GM06990 (cell line): ENCODE measurements at regions not wholly inside any gene's neighbourhood (a gene's known extent, or its start where the extent isn't known, plus 50 kb on each side); places are given as distances from the start of the nearest gene placed in this dataset.

ENCODE experiments used
- DNase-seq: peaks from one replicate; pipeline ENCODE4 v3.0.0-alpha.2; 2011; ENCODE audit not compliant: insufficient read length; ENCODE audit errors: extremely low read depth
- H3K27me3 ChIP-seq: replicated peaks from 2 replicates; pipeline ENCODE4 v1.6.0; 2011; ENCODE audit warnings: low read length; ENCODE audit not compliant: control insufficient read depth, insufficient read depth
- H3K36me3 ChIP-seq: 2 replicates; pipeline ENCODE4 v1.5.1; 2011; ENCODE audit warnings: low read length; ENCODE audit not compliant: control insufficient read depth, insufficient read depth
- H3K4me3 ChIP-seq: replicated peaks from 2 replicates; pipeline ENCODE4 v1.5.1; 2011; ENCODE audit warnings: low read depth, mild to moderate bottlenecking, control low read depth, low read length
- TF ChIP-seq, protein P1 (sequence below): IDR thresholded peaks from 2 replicates; pipeline ENCODE4 v1.5.1; 2011; ENCODE audit warnings: low read length, control low read depth, mild to moderate bottlenecking, inconsistent platforms; ENCODE audit not compliant: insufficient read depth, poor library complexity, severe bottlenecking

DNA sequence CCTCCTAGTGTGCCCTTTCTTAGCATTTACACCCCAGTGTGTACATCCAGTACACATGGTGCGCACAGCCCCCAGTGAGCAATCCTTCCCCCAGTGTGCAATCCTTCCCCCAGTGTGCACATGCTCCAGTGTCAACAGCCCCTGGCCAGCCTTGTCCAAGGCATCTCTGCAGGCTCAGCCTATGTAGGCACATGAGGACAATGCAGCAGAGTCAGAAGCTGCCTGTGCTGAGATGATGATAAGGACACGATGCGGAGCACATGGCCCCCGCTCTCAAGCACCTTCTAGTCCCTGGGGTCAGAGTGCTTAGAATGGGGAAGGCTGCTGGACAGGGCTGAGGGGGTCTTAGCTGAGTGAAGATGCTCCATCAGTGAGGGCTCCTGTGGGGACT lies 69.8 kb downstream of the GADD45G start:
- Histone ChIP-seq H3K4me3 (no peak overlapping the region), H3K36me3 (no peaks in the 10 kb centered on the region), H3K27me3 (no peaks in the 10 kb centered on the region; the same call in 1 of the 2 replicates)
- no peak for DNase-seq
- TF ChIP-seq, protein P1, sequence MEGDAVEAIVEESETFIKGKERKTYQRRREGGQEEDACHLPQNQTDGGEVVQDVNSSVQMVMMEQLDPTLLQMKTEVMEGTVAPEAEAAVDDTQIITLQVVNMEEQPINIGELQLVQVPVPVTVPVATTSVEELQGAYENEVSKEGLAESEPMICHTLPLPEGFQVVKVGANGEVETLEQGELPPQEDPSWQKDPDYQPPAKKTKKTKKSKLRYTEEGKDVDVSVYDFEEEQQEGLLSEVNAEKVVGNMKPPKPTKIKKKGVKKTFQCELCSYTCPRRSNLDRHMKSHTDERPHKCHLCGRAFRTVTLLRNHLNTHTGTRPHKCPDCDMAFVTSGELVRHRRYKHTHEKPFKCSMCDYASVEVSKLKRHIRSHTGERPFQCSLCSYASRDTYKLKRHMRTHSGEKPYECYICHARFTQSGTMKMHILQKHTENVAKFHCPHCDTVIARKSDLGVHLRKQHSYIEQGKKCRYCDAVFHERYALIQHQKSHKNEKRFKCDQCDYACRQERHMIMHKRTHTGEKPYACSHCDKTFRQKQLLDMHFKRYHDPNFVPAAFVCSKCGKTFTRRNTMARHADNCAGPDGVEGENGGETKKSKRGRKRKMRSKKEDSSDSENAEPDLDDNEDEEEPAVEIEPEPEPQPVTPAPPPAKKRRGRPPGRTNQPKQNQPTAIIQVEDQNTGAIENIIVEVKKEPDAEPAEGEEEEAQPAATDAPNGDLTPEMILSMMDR = no peak

DNA sequence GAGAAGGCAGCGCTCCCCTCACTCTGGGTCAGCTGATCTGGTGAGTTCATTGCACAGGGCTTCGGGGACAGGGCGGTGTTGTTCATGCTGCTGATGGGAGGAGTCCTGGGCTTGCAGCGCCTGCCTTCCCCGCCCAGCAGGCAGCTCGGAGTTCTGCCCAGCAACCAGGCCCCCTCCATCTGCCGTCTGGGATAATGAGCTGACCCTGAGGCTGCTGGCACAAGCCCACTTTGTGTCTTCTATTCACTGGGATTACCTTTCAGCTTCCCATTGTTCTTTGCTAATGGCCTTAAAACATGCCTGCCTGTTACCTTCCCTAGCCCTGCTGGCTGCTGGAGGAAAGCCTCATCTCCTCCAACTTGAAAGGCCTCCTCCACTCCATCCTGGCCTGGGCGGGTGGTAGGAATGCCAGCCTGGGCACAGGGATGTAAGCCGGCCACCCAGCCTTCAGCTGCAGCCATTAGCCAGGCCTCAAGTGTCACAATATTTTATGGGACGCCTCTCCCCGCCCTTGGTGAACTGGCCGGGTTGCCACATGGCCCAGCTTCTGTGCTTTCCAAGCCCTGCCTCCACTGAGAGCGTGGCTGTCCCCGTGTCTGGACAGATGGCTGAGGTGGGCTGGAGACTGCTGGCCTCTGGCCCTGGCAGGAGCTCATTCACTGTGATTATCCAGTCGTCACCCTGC lies 70.4 kb downstream of the GADD45G start:
- Histone ChIP-seq H3K4me3 (no peak overlapping the region), H3K36me3 (no peaks in the 10 kb centered on the region), H3K27me3 (no peaks in the 10 kb centered on the region; the same call in 1 of the 2 replicates)
- TF ChIP-seq, protein P1 = no peak
- no peak for DNase-seq

DNA sequence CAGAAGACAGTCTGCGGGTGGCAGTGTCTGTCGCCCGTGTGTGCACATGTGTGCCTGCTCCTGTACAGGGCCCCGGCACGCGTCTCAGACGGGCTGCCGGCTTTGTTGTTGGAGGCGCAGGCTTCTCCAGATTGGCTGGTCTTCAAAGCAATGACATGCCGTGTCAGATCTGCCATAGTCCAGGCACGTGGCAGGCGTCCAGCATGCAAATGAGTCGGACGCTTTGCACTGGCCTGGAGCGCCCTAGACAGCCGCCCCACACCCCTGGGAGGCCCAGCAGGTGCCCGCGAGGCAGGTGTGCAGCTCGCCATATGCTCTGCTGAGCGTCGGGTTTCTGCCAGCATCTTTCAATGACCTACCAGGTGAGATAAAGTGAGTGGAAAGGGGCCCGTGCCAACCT lies 71.5 kb downstream of the GADD45G start:
- TF ChIP-seq, protein P1 = no peak
- DNase-seq = no peak
- H3K27me3 ChIP-seq = no peaks in the 10 kb centered on the region; the same call in 1 of the 2 replicates

DNA sequence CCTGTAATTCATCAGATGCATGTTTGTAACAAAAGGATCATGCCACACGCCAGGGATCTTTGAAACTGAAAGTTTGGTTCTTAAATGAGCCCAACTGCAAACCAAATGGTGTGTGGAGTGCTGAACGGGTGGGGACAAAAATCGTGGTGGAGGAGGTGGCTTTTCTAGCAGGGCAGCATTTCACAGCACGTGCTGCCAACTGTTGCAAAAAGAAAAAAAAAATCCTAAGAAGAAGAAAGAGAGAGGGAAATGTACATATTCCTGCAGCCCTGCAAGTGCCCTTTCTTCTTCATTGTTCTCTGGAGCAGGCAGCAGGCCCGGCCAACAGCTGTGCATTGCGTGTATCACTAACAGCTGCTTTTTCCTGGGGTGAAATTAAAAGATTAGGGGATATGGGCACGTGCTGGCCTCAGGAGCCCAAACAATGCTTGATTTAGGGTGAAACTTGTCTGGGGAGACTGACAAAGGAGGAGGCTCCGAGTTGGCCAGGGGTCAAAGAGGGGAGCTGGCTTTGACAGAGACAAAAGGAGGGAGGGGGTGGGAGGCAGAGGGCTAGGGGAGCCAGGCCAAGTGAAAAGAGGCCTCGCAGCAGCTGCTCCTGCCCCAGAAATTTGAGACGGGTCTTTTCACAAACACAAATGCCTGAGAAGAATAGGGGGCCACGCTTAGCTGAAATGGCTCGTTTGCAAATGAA lies 73.0 kb downstream of the GADD45G start:
- Histone ChIP-seq H3K36me3 (no peaks in the 10 kb centered on the region), H3K4me3 (no peak overlapping the region), H3K27me3 (no peaks in the 10 kb centered on the region; the same call in 1 of the 2 replicates)
- TF ChIP-seq, protein P1 = no peak
- no peak for DNase-seq

More for the DNA sequence above, 71.5 kb downstream of the GADD45G start:
- H3K4me3 ChIP-seq = no peak overlapping the region
- H3K36me3 ChIP-seq = no peaks in the 10 kb centered on the region

DNA sequence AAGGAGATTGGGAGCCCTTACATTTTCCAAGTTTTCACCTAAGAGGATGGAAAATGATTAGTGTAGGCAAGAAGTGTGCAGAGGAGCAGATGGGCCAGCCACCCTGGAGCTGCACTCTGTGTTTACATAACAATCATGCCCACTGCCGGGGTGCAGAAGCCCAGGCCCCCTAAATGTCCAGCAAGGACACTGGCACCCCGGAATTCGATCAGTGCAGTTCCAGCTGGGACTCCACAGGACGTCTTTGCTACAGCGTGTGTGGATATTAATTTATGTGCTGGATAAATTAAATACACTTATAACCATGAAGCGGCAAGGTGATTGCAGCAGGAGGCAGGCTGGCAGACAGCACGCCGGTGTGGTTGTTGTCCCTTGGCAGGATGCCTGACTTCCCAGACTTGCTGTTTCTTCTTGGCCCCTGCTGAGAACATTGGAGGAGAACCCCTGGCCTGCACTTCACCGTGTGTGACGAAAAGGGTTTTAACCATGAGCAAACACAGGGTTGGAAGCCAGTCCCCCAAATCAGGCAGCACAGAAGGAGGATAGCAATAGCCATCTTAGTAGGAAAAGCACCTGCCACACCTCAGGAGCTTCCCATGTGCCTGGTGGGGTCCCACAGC lies 73.7 kb downstream of the GADD45G start:
- Histone ChIP-seq H3K36me3 (no peaks in the 10 kb centered on the region), H3K4me3 (no peak overlapping the region), H3K27me3 (no peaks in the 10 kb centered on the region; the same call in 1 of the 2 replicates)
- TF ChIP-seq, protein P1 = no peak
- no peak for DNase-seq
